DMS 273 (cell line): ENCODE measurements at regions not wholly inside any gene's neighbourhood (a gene's known extent, or its start where the extent isn't known, plus 50 kb on each side); places are given as distances from the start of the nearest gene placed in this dataset.

Source experiments
- DNase-seq: peaks from one replicate; lab custom pipeline; 2025; ENCODE audit not compliant: unreplicated experiment; lab: John Stamatoyannopoulos, UW

DNA sequence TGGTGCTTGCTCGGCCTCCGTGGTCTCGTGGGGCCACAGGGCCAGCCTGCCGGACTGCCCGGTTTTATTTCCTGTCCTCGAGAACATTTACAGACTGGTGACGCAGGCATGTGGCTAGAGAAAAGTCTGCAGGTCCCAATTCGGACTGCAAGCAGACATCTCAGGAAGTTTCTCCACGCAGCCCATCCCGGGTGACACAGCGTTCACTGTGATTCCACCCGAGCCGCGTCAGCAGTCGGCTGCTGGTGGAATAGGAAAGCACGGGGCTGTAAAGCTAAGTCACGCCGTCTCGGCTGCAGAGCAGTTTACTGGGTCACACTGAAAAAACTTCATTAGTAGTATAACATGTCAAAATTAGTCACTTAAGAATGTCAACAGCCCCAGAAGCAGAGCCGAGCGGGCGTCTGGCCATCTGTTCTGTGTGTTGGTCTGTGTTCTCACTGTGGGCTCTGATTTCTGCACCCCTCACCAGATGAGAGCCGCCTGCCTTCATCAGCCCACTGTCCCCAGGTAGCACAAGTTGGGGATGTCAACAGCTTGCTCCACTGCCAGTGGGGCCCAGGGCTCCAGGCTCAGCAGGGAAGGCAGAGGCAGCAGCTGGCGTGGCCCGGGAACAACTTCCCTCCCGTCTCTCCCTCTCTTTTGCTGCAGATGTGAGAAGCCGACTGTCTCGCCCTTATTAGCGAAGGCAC is 363.7 kb downstream of the IRX2 start:
- DNase-seq, result no peak

- no peak for DNase-seq
These were observed 364.2 kb downstream of the IRX2 start for GRCh38 chr5:2387250-2387633.

- DNase-seq, result no peak
These were observed 365.7 kb downstream of the IRX2 start for GRCh38 chr5:2385818-2386217.

DNA sequence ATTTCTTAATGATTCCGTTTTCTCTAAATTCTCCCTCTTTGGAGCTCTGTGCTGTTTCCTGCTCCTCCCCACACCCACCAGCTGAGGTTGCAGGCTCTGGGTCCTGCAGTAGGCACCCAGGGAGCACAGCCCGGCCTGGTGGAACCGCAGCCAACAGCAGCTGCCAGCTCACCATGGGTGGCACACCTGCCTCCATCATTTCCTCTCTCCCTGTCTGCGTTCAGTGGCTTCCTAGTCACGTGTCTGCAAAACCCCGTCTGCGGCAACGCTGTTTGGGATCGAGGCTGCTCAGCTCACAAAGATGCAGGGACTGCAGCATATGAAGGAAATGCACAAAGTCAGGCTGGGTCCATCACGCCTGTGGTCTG is 367.8 kb downstream of the IRX2 start:
- DNase-seq, result no peak

- no peak for DNase-seq
These were observed 368.4 kb downstream of the IRX2 start for GRCh38 chr5:2382776-2383697.

DNA sequence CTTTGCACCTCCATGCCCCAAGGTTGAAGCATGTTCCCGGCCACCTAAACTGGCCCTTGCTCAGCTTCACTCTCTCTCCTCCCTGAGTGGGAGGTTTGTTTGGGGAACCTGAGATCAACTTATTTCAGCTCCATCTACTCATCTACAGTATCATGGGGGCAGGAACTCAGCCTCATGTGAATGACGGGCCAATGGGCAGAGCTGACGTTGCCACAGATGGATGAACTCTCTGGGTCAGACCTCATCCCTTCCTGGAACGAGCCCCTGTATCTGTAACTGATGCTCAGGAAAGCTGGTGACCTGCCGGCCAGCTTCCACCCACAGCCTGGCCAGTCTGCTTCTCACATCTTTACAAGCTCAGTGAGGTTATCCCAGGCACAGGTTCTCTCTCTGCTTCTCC is 369.6 kb downstream of the IRX2 start:
- no peak for DNase-seq

DNA sequence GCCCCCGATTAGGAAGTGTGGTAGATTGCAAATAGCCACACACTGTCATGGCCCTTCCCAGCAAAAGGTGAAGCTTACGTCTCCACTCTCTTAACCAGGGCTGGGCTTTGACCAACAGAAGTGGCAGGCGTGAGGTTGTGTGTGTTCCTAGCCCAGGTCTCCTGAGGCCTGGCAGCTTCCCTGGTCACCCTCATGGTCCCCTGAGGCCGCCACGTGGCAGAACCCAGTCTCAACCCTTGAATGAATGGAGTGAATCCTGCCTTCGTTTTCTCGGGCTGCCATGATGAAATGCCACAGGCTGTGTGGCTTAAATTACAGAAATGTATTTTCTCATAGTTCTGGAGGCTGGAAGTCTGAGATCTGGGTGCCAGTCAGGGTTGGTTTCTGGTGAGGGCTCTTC is 370.4 kb downstream of the IRX2 start:
- DNase-seq, result no peak

DNA sequence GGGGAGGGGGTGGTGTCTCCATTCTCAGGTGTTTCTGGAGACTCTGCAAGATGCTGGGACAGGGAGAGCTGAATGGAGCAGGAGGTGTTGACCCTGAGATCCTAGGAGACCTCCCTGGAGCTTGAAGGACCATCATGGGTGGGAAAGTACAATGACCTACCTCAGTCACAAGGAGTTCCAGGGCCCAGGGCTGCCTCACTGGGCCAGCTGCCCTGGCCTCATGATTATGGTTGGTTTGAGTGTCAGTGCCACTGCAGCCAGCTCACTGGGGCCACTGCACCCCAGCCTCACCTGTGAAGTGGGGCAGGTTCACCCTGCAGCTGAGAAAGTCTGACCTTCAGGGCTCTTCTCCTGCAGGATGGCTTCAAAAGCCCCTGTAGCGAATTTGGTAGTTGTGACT is 372.5 kb downstream of the IRX2 start:
- DNase-seq, result no peak

- no peak for DNase-seq
These were observed 373.4 kb downstream of the IRX2 start for GRCh38 chr5:2378108-2378507.

- DNase-seq, result no peak
These were observed 375.0 kb downstream of the IRX2 start for GRCh38 chr5:2376486-2376885.

DNA sequence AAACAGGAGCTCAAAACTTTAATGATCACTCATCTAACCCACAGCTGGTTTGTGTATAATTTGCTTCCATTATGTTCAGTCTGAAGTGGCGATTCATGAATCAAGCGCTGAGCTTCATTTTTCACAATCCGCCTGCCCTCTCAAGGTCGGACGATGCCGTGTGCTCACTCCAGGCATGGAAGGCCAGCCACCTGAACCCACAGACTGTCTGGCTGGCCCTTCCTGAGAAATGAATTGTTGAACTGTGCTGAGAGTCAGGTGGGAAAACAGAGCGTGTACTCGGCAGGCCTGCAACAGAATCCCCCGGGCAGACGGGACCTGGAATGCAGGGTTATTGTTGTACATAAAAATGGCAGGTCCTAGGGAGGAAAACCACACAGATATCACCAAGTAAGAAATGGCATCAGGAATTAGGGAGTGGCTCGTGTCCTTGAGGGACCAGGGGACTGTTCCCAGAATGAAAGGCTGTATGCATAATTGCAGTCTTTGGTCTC is 375.7 kb downstream of the IRX2 start:
- DNase-seq, result no peak

- DNase-seq, result no peak
These were observed 376.2 kb downstream of the IRX2 start for GRCh38 chr5:2375291-2375690.

- DNase-seq, result no peak
These were observed 376.8 kb downstream of the IRX2 start for GRCh38 chr5:2374703-2375102.

DNA sequence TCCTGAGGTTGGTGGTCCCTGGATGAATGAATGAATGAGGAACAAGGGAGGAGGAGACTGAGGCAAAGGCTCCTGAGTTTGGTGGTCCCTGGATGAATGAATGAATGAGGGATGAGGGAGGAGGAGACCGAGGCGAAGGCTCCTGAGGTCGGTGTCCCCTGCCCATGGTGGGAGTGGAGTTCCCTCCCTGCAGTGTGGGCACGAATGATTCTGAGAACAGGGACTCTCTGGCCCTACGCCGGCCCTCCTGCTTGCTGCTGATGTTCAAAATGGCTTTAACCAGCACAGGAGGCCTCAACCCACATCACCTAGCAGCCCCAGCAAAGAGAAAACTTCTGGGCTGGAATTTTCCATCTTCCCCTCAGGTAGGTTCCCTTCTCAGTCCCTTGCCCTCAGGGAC is 377.8 kb downstream of the IRX2 start:
- no peak for DNase-seq

DNA sequence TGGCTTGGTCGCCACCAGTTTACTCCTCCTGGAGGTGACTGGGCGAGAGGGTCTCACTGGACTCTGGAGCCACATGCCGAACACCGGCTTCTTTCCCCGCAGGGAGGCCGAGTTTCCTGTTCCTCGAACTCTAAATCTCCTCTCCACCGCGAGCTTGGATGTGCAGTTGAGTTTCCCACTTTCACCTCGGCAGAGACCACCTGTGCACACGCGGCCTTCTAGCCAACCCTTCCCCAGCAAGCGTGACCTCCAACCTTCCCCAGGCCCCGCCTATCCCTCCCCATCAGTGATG is 380.1 kb downstream of the IRX2 start:
- DNase-seq, result no peak

DNA sequence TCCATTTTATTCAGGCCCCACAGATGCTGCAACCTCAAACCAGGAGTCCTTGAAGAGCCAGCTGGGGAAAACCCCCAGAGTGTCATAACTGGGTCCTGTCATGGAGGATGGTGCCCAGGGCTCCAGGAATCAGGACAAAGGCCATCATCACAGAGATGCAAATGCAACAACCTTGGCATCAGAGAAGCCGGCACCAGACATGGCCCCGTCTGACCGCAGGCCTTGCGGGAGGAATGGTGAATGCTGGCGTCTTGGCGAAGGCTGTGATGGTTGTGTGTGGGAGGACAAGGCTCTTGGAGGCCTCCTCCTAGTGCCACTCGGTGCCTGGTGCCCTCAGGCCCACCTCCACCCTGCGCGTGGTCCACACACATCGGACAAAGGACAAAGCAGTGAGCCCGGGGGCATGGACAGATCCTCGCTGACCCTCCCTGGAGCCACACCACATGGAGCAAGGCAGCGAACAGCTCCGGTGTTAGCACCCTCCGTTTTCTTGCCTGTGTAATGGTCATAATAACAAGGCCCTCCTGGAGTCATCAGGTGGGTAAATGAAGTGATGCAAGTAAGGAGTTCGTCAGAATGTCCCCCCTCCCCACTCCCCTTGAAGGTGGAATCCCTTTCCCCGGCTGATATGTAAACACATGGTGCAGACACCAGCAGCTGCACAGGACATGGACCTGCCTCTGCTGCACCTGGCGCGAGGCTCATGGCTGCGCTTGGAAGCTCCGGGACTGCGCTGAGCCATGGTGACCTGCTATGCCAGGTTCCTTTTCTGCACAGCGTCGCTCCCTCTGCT is 380.7 kb downstream of the IRX2 start:
- no peak for DNase-seq

DNA sequence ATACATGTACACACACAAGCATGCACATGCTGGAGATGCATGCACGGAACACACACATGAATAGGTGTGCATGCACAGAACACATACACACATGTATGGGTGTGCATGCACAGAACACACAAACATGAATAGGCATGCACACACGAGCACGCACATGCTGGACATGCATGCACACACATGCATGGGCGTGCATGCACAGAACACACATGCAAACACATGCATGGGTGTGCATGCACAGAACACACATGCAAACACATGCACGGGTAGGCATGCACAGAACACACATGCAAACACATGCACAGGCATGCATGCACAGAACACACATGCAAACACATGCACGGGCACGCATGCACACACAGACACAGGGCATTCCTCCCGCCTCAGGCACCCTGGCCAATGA is 382.3 kb downstream of the IRX2 start:
- DNase-seq, result no peak

- no peak for DNase-seq
These were observed 384.7 kb downstream of the IRX2 start for GRCh38 chr5:2366816-2367215.

GRCh38 chr5:2357309-2357708 is 394.2 kb downstream of the IRX2 start:
- no peak for DNase-seq

DNA sequence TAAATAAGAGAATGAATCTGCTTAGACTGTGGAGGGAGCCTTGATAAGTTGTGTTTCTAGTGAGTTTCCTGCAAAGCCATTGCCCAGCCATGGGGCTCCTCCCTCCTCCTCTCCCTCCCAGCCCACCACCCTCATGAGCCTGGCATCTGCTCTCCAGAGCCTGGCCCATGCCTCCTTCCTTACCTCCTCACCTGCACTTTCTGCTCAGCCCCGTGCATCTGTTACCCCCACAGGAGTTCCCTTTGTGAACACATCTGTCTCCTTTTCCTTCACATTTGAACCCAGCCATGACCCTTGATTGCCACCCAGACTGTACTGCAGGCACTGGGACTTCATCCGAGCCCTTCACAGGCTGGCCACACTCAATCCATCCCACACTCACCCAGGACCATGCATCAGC is 395.6 kb downstream of the IRX2 start:
- DNase-seq, result no peak

GRCh38 chr5:2353871-2354440 is 397.5 kb downstream of the IRX2 start:
- DNase-seq, result no peak
